HepG2 (cell line): ENCODE measurements at regions not wholly inside any gene's neighbourhood (a gene's known extent, or its start where the extent isn't known, plus 50 kb on each side); places are given as distances from the start of the nearest gene placed in this dataset.

Experiments
- ATAC-seq: fragments of 200-7000 bp; cut with Tn5 transposase; 3 replicates; pipeline ENCODE4 v1.9.1; 2020; ENCODE audit warnings: mild to moderate bottlenecking, moderate library complexity
- BruUV-seq: library from RNA; stranded (reverse); fragments of 400-500 nt; replicated peaks from 2 replicates; lab custom pipeline; 2021; lab: Mats Ljungman, UMichigan
- CTCF ChIA-PET: fragments of 300-600 bp; formaldehyde crosslinking; extraction: SDS; loops from one replicate; lab custom pipeline; 2021; ENCODE audit warnings: low total read pairs, inconsistent platforms, low intra/inter-chr PET ratio; lab: Yijun Ruan, JAX
- POLR2A ChIA-PET: fragments of 350-600 bp; sonication (Branson Sonifier 250); formaldehyde crosslinking; loops from one replicate; lab custom pipeline; 2020; ENCODE audit warnings: antibody characterized with exemption, inconsistent platforms; lab: Yijun Ruan, JAX
- DNase-seq: peaks from one replicate; pipeline ENCODE4 v3.0.0-alpha.2; 2015; ENCODE audit warnings: low spot score
- FAIRE-seq: peaks from 3 replicates; lab custom pipeline; 2011; peaks lifted over from hg19 to GRCh38; lab: Jason Lieb, UNC
- H2AFZ ChIP-seq: one replicate; pipeline ENCODE4 v1.6.1; 2011; ENCODE audit warnings: low read length, inconsistent platforms
- H3K27ac ChIP-seq: fragments of 300-600 bp; 3 replicates; pipeline ENCODE4 v1.8.0; 2011; ENCODE audit warnings: mixed run types, mild to moderate bottlenecking, mixed read lengths, low read length, inconsistent platforms; ENCODE audit not compliant: insufficient read depth; ENCODE audit errors: extremely low read length
- H3K27me3 ChIP-seq, 2 experiments: fragments of 200-600 bp in 1 of 2; 2 replicates in 1 of 2; 3 replicates in 1 of 2; pipeline versions ENCODE4 v1.6.0 to v1.8.0; 2011; ENCODE audit warnings: low read length in 2 of 2, mild to moderate bottlenecking in 2 of 2, moderate library complexity in 2 of 2, inconsistent platforms in 1 of 2; ENCODE audit not compliant: insufficient read depth in 2 of 2, control insufficient read depth in 1 of 2
- H3K36me3 ChIP-seq, 2 experiments: fragments of 200-600 bp in 1 of 2; replicated peaks in 1 of 2; 2 replicates in 1 of 2; 3 replicates in 1 of 2; pipeline versions ENCODE4 v1.5.1 to v1.8.0; 2011; ENCODE audit warnings: low read length in 2 of 2, inconsistent platforms in 1 of 2; ENCODE audit not compliant: insufficient read depth in 2 of 2, control insufficient read depth in 1 of 2
- H3K4me1 ChIP-seq: 2 replicates; pipeline ENCODE4 v1.5.1; 2012; ENCODE audit warnings: low read length, inconsistent platforms; ENCODE audit not compliant: insufficient read depth
- H3K4me2 ChIP-seq: 2 replicates; pipeline ENCODE4 v1.6.0; 2011; ENCODE audit warnings: low read depth, low read length, inconsistent platforms
- H3K4me3 ChIP-seq, 3 experiments: fragments of 200-600 bp in 1 of 3; sonication (generic), shearing (Covaris generic) in 1 of 3; replicated peaks in 1 of 3; 2 replicates each; pipeline ENCODE4 v1.5.1; 2011 to 2016; ENCODE audit warnings: low read length in 3 of 3, inconsistent platforms in 2 of 3, low read depth in 2 of 3, mild to moderate bottlenecking in 2 of 3, control low read depth in 1 of 3, mixed read lengths in 1 of 3; ENCODE audit not compliant: insufficient read depth in 1 of 3
- H3K79me2 ChIP-seq: one replicate; pipeline ENCODE4 v1.6.1; 2011; ENCODE audit warnings: low read length, inconsistent platforms; ENCODE audit not compliant: insufficient read depth
- H3K9ac ChIP-seq: 2 replicates; pipeline ENCODE4 v1.6.0; 2011; ENCODE audit warnings: mild to moderate bottlenecking, low read depth, low read length, inconsistent platforms; ENCODE audit not compliant: insufficient read depth
- H3K9me3 ChIP-seq: 2 replicates; pipeline ENCODE4 v1.5.1; 2012; ENCODE audit warnings: mild to moderate bottlenecking, low read length
- H4K20me1 ChIP-seq: 2 replicates; pipeline ENCODE4 v1.6.0; 2011; ENCODE audit warnings: inconsistent platforms, mild to moderate bottlenecking, low read length, moderate library complexity; ENCODE audit not compliant: insufficient read depth
- BHLHE40 ChIP-seq: IDR thresholded peaks from 2 replicates; pipeline ENCODE4 v1.6.1; 2011; ENCODE audit warnings: low read length, improper control_type of control experiment
- EED ChIP-seq: sonication (generic); formaldehyde crosslinking; IDR thresholded peaks from 2 replicates; pipeline ENCODE4 v1.5.0; 2020; ENCODE audit warnings: mild to moderate bottlenecking, missing genetic modification reagents
- HHEX ChIP-seq: IDR thresholded peaks from 2 replicates; pipeline ENCODE4 v1.6.1; 2016; ENCODE audit warnings: control low read depth
- TCF12 ChIP-seq, 2 experiments: fragments of 450-650 bp in 1 of 2; sonication (generic) in 1 of 2; formaldehyde crosslinking in 1 of 2; IDR thresholded peaks; 2 replicates each; pipeline versions ENCODE4 v1.6.1 to v1.8.0; 2017 to 2022; ENCODE audit warnings: antibody characterized with exemption in 1 of 2, mild to moderate bottlenecking in 1 of 2, missing genetic modification reagents in 1 of 2, moderate library complexity in 1 of 2
- ZMYM4 ChIP-seq: sonication (generic); formaldehyde crosslinking; IDR thresholded peaks from 2 replicates; pipeline ENCODE4 v1.8.1; 2023; ENCODE audit warnings: mild to moderate bottlenecking, missing genetic modification reagents
- ZNF292 ChIP-seq: sonication (generic); formaldehyde crosslinking; IDR thresholded peaks from 2 replicates; pipeline ENCODE4 v1.8.1; 2022; ENCODE audit warnings: mild to moderate bottlenecking, low read depth, missing genetic modification reagents, borderline replicate concordance
- ZNF577 ChIP-seq: sonication (generic); formaldehyde crosslinking; IDR thresholded peaks from 2 replicates; pipeline ENCODE4 v1.4.0; 2020; ENCODE audit warnings: mild to moderate bottlenecking, low read depth, missing genetic modification reagents, borderline replicate concordance
- WGBS: methylation state at CpG from one replicate; pipeline ENCODE4 v1.1.6; 2017; ENCODE audit warnings: low lambda C conversion rate; 5-methylcytosine and 5-hydroxymethylcytosine counted together
- in situ Hi-C: cut with HindIII; loops from 2 replicates; pipeline ENCODE4 v1.10.0; 2017; ENCODE audit warnings: low pct_unique_long_range_greater_than_20kb; ENCODE audit not compliant: extremely low pct_ligation_motif_present
- intact Hi-C: fragments of 100-400 bp; cut with micrococcal nuclease; formaldehyde crosslinking; loops from one replicate; pipeline ENCODE4 v1.10.0; 2022; ENCODE audit not compliant: unreplicated experiment
- TF ChIP-seq, protein P1 (sequence below): IDR thresholded peaks from 2 replicates; pipeline ENCODE4 v1.6.1; 2016; ENCODE audit warnings: low read depth

DNA sequence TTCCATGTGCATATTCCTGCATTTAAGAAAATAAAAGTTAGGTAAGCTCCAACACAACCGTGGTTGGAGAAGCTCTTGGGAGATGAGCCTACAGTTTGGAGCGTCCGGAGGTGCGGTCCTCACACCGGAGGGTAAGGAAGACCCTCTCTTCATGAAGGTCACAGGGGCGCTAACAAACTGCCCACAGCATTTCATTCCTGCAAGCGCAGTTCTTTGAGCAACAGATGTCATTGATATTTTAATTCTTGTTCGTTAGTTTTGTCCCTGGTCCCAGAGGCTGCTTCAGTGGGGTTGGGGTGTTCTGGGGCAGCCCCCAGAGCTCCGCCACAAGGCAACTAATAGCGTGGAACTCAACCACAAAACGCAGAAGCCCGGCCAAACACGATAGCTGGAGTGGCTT is 376.2 kb downstream of the IRX2 start (continued):
- TF ChIP-seq ZMYM4 (CRISPR knock-in tag) (no peak), EED (CRISPR knock-in tag) (no peak), ZNF577 (CRISPR knock-in tag) (no peak), BHLHE40 (no peak), TCF12 (IDR thresholded peaks at IDR 0.05) (no peak), TCF12 (CRISPR knock-in tag; IDR thresholded peaks at IDR 0.05) (no peak), HHEX (CRISPR knock-in tag) (no peak)

DNA sequence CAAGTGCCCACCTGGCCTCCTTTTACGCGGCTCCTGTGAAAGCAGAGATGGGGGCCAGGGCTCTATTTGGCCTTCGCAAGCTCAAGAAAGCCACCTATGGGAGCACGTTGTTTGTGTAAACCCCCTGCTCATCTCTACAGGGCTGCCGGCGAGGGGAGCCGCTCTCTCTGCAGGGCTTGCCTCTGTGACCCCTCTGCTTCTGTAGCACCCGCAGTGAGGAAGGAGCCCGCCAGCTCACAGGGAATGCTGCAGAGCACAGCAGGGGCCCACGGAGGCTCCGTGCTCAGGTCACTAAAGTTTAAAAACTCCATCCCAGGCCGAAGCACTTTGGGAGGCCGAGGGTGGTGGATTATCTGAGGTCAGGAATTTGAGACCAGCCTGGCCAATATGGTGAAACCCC is 376.8 kb downstream of the IRX2 start:
- Histone ChIP-seq H3K79me2 (no peaks in the 10 kb centered on the region), H3K27me3 (0 out of 5 replicates have a peak, but pooled peaks cover 0 to 2% of the 10 kb centered on the region in 2 experiments), H3K4me2 (no peak overlapping the region), H3K4me3 (no peak overlapping the region), H4K20me1 (no peaks in the 10 kb centered on the region), H3K36me3 (no peaks in the 10 kb centered on the region; a peak in 1 of 5 replicates), H3K9ac (no peak overlapping the region), H3K4me1 (no peaks in the 10 kb centered on the region), H3K27ac (no peak overlapping the region), H2AFZ (no peak overlapping the region), H3K9me3 (no peaks in the 10 kb centered on the region)
- ChIA-PET CTCF (no interaction called here), POLR2A (no interaction called here)
- BruUV-seq = no TSS peak
- WGBS = 32% methylated on average over 4 of the region's 13 CpGs
- FAIRE-seq (no peak), DNase-seq (no peak), ATAC-seq (no peak)
- intact Hi-C loops (no loop called here), in situ Hi-C loops (no loop called here)
- TF ChIP-seq, protein P1, sequence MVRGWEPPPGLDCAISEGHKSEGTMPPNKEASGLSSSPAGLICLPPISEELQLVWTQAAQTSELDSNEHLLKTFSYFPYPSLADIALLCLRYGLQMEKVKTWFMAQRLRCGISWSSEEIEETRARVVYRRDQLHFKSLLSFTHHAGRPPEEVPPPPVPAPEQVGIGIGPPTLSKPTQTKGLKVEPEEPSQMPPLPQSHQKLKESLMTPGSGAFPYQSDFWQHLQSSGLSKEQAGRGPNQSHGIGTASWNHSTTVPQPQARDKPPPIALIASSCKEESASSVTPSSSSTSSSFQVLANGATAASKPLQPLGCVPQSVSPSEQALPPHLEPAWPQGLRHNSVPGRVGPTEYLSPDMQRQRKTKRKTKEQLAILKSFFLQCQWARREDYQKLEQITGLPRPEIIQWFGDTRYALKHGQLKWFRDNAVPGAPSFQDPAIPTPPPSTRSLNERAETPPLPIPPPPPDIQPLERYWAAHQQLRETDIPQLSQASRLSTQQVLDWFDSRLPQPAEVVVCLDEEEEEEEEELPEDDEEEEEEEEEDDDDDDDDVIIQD (CRISPR knock-in tag) = no peak
- TF ChIP-seq ZNF292 = no peak
